Central memory CD4-positive, alpha-beta T cell (primary cell): ENCODE measurements at regions not wholly inside any gene's neighbourhood (a gene's known extent, or its start where the extent isn't known, plus 50 kb on each side); places are given as distances from the start of the nearest gene placed in this dataset.
"Not testable (repeated sequence)": the region's sequence is repeated elsewhere in the genome, so short reads cannot be mapped to it uniquely, and the experiment has no call there.

Experiments
- DNase-seq: peaks from one replicate; pipeline ENCODE4 v3.0.0; 2022

- DNase-seq = no peak
Observed at GRCh38 chr5:74534397-74535129, 106.0 kb downstream of the ENC1 start.

DNA sequence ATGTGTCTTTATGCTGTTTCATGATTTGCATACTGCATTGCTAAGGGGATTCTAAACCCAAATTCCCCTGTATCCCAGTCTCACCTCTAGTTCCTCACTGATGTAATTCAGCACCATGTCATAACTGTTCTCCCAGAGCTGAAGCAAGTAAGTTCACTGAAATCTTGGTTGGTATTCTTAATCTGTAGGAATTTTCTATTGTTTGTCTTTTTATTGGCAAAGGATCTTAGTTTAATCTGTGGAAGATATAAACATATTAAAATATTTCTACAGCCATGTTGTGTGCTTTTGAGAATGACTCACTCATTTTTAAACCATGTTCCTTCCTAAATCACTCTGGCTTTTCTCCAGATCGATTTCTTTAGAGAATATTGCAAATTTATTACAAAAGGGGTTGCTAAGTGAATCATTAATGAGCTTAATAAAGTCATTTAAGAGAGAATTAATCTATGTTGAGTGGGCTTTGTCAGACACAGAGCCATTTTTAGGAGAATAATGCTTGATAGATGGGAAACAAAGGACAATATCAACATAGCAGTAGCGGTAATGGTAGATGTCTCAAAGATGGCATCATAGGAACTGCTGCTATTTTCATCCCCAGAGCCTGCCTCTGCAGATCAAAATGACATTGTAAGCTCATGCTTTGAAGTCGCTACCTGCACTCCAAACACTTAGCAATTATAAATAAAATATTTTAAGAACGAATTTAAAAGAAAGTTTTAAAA, 110.0 kb downstream of the ENC1 start:
- DNase-seq = no peak

DNA sequence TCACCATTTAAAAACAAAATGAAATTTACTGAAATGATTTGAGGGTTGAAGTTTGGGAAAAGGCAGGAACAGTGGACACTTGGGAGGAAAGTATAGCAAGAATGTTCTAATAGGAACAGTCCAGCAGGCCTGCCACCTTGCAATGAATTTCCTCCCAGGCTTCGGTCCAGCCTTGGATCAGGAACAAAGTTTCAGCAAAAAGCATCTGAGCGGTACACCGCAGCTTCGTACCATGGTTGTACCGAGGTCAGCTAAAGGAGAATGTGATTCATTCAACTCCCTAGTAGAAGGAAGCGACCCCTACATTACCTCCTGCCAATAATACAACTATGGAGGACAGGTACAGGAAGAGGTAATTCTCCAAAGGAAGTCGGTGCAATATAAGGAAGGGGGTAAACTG, 111.4 kb downstream of the ENC1 start:
- no peak for DNase-seq

- no peak for DNase-seq
Observed at GRCh38 chr5:74526111-74526510, 114.4 kb downstream of the ENC1 start.

DNA sequence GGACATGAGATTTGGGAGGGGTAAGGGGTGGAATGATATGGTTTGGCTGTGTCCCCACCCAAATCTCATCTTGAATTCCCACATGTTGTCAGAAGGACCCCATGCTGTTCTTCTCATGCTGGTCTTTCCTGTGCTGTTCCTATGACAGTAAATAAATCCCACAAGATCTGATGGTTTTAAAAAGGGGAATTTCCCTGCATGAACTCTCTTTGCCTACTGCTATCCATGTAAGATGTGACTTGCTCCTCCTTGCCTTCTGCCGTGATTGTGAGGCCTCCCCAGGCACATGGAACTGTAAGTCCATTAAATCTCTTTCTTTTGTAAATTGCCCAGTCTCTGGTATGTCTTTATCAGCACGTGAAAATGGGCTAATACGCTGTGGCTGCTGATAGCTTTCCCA, 115.8 kb downstream of the ENC1 start:
- DNase-seq = not testable (repeated sequence)

- not testable (repeated sequence) for DNase-seq
Observed at GRCh38 chr5:74523698-74524097, 116.8 kb downstream of the ENC1 start.

GRCh38 chr5:74522838-74523237, 117.7 kb downstream of the ENC1 start:
- not testable (repeated sequence) for DNase-seq

DNA sequence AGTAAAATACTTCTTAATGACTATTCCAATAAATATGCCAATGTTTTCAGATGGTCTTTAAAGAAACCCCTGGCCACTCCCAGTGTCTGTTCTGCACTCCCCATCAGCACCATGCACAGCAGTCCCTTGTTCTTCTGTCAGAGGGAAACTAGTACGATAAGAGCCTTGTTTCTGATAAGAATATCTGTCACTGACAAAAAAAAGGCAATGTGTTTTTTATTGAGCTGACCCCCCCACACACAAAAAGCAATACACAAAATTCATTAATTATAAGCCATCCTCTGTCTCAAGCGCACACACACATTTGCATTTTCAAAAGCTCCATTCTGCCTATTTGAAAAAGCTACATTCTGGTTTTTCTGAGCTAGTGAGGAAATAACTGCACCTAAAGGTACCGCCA, 119.1 kb downstream of the ENC1 start:
- no peak for DNase-seq

DNA sequence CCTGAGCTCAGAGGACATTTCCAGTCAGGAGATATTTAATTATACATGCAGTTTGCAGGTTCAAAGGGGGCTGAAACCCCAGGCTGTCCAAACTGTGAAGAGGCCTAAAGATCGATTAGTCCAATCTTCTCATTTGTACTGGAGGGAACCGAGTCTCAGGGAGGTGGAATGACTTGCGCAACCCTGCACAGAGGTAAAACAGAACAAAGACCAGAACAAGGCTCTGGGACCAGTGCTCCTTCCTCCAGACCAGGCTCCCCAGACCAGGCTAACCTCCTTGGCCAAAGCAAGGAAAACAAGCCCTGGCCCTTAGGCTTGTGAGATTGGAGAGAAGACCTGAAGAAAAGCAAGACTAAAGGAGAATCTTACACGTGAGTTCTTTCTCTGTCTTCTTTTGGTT, 120.8 kb downstream of the ENC1 start:
- DNase-seq = no peak

DNA sequence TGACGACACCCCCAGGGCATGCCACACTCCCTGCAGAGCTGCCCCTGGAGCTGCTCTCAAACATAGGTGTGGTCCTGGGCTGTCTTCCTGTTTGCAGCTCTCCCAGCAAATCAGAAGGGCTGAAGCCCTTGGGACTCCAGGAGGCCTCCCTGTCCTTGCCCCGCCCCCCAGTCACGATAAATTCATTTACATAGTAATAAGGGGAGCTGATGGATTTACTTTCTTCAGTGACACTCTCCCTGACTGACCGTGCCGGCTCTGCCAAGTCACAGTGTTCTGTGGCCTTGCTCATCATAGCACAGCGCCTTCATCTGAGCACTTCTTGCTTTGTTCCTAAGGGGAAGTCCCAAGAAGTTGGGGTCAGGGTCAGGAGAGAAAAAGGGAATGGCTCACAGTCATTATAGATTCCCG, 121.4 kb downstream of the ENC1 start:
- DNase-seq = no peak

DNA sequence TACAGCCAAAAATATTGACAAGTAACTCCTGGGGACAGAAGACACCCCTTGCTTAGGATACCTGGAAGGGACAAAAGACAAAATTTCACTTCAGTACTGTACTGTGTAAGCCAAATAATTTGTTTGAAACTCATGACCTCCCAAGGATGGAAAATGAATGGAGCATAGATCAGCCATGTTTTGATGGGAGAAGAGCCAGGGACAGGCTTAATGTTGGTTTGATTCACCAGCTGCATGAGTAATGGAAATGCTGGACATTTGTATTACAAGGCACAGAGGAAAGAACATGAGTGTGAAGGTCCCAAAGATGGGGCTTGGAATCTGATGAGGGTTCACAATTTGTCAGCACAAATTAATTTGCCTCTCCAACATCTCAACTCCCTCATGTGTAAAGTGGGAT, 122.8 kb downstream of the ENC1 start:
- no peak for DNase-seq

GRCh38 chr5:74516211-74516636, 124.3 kb downstream of the ENC1 start:
- no peak for DNase-seq

DNA sequence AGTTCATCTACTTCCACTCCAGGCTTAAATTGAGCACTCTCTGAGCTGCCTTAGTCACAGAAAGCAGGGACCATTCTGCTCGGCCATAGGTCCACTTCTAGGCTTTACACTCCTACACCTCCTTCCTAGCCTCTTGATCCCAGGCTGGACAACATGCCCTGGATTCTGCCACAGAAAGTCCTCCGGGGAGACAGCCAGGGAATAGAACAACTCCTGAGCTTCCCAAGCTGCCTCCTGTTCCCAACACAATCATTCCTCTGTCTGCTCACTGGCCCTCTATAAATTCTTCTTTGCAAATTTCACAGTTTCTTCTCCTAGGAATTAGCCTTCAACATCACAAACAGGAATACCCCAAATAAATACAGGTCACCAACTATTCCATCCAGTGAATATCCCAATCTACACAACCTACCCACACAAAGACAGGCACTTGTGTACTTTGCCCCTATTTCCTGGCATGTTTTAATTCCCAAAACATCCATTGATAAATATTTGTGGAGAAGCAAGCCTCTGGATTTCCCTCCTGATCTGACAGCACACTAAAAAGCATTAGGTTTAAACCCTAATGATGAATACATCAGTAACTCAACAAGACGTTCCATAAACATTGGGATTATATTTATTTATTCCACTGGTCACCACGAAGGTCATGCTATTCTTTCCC, 125.5 kb downstream of the ENC1 start:
- no peak for DNase-seq

DNA sequence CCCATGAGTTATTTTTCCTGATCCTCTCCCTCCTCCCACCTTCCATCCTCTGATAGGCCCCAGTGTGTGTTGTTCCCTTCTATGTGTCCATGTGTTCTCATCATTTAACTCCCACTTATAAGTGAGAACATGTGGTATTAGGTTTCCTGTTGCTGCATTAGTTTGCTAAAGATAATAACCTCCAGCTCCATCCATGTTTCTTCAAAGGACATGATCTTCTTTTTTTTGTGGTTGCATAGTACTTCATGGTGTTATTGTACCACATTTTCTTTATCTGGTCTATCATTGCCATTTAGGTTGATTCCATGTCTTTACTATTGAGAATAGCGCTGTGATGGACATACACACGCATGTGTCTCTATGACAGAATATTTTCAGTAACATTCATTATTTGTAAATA, 128.8 kb downstream of the ENC1 start:
- DNase-seq = not testable (repeated sequence)

DNA sequence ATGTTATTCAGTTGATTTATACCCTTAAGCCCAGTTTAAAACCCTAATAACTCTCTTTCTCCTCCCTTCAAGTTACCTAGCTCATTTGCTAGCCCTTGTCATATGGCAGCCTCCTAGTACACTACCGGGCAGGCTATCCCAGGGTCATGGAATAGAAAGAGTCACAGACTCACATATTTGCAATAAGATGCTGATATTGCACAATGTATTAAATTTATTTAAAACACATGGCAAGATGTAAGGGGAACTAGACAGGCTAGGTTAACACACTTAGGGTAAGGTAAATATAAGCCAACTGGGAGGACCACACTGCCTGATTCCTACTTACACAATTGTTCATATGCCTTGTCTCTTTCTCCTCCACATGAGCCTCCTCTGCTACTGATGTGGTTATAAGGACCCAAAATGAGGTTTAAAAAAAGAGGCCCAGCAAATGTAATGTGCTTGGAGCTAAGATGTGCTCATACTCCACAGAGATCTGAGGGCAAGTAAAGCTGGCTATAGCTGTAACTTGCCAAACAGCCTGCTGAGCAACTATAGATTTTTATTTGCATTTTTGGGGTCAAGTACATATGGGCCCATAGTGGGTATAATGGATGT, 130.0 kb downstream of the ENC1 start:
- no peak for DNase-seq

DNA sequence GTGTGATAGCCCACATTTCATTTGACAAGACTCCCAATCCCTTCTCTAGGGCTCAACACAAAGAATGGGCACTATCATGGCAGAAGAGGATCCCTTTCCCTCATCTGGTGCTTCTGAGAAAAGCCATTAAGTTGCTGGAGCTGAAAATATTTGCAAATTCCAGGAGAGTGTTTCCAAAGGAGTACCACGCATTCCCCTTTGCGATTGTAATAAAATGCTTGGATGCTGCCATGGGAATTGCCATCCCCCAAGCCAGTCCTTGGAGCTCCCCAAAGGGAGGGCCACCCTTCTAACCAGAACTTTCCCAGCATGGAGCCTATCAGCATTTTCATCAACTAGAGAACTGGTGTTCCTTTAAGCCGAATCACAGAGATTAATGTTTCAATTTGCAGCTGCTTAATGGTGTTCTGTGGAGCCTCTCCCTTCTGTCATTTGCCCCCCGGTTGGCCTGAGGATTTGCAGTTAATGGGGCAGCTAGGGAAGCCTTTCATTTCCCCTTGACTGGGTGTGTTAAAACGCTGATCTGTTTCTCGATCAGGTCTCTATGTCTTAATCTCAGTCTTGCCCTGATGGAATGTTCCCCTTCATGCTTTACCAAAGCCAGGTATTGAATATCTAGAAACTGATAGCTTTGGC, 133.0 kb downstream of the ENC1 start:
- no peak for DNase-seq

DNA sequence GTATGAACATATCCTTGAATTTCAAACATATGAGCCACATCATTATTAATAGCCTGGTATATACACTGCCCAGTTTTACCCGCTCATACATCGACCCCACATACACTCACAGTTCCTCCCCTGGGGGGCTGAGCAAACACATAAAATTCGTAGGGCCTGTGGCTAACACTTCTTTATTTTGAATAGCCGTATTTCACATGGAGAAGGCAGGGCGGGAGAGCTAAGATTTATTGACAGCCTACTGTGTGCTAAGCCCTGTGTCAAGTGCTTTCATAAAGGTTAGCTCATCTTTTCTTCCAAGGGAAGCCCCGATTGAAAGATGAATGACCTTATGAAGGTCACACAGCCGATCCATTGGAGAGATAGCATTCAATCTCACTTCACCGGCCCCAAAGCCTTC, 134.4 kb downstream of the ENC1 start:
- DNase-seq = no peak

- DNase-seq = no peak
Observed at GRCh38 chr5:74504463-74504862, 136.1 kb downstream of the ENC1 start.

- no peak for DNase-seq
Observed at GRCh38 chr5:74502479-74502950, 138.0 kb downstream of the ENC1 start.

- DNase-seq = no peak
Observed at GRCh38 chr5:74501674-74502478, 138.7 kb downstream of the ENC1 start.

- no peak for DNase-seq
Observed at GRCh38 chr5:74500110-74500917, 140.2 kb downstream of the ENC1 start.
